ENCODE measurements at regions not wholly inside any gene's neighbourhood (a gene's known extent, or its start where the extent isn't known, plus 50 kb on each side); places are given as distances from the start of the nearest gene placed in this dataset.
A peak's percentile ranks its signal among the peaks of the same experiment; 100 is the strongest.

DNA sequence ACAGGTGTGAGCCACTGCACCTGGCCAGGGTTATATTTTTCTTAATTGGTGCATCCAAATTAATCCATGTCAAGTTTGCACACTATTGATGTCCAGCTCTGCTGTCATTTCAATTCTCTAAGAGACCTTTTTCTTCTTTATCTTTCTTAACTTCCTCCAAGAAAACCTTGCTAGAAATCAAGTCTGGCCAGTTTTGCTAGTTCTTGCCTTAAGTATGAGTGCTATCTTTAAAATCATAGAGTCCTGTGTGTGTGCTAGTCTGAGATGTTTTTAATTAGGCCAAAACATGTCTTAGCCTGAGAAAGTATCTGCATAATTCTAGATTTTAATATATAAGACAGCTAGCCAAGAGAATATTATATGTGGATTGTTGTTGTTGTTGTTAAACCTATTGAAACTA, 56.2 kb upstream of the SLC39A10 start (continued):
- TF ChIP-seq CREB1 (CRISPR knock-in tag; IDR thresholded peaks at IDR 0.05) (no peak), HMGA2 (CRISPR knock-in tag; IDR thresholded peaks at IDR 0.05) (no peak), NFE2L1 (CRISPR knock-in tag; IDR thresholded peaks at IDR 0.05) (no peak), TEAD1 (CRISPR knock-in tag; IDR thresholded peaks at IDR 0.05) (no peak)
- TF ChIP-seq, protein P1, sequence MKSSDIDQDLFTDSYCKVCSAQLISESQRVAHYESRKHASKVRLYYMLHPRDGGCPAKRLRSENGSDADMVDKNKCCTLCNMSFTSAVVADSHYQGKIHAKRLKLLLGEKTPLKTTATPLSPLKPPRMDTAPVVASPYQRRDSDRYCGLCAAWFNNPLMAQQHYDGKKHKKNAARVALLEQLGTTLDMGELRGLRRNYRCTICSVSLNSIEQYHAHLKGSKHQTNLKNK (CRISPR knock-in tag; IDR thresholded peaks at IDR 0.05), result no peak
- TF ChIP-seq, protein P2, sequence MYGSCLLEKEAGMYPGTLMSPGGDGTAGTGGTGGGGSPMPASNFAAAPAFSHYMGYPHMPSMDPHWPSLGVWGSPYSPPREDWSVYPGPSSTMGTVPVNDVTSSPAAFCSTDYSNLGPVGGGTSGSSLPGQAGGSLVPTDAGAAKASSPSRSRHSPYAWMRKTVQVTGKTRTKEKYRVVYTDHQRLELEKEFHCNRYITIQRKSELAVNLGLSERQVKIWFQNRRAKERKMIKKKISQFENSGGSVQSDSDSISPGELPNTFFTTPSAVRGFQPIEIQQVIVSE (CRISPR knock-in tag; IDR thresholded peaks at IDR 0.05; ENCODE audit: borderline replicate concordance), result no peak

DNA sequence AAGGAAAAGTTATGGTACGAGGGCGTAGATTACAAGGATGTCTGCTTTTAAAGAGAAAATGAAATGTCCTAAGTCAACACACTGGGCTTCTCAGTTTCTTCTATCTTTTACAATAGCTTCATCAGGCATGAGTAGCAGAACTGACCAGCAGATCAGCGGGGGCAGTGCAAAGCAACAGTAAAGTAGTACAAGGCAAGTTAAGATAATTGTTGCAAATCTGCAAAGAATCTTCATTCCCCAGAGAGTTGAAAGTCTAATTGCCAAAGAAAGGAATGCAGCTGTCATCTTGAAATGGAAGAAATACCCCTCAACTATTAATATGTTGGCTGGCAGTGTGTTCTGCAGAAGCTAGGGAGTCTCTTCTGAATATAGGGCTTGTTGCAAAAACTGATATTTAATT, 60.2 kb upstream of the SLC39A10 start:
- no peak for ATAC-seq
- TF ChIP-seq, protein P3, sequence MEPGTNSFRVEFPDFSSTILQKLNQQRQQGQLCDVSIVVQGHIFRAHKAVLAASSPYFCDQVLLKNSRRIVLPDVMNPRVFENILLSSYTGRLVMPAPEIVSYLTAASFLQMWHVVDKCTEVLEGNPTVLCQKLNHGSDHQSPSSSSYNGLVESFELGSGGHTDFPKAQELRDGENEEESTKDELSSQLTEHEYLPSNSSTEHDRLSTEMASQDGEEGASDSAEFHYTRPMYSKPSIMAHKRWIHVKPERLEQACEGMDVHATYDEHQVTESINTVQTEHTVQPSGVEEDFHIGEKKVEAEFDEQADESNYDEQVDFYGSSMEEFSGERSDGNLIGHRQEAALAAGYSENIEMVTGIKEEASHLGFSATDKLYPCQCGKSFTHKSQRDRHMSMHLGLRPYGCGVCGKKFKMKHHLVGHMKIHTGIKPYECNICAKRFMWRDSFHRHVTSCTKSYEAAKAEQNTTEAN (CRISPR knock-in tag; IDR thresholded peaks at IDR 0.05), result no peak
- TF ChIP-seq FOXK1 (CRISPR knock-in tag; IDR thresholded peaks at IDR 0.05) (no peak), CREB1 (CRISPR knock-in tag; IDR thresholded peaks at IDR 0.05) (no peak), ZNF138 (CRISPR knock-in tag; conservative IDR thresholded peaks at IDR 0.05) (no peak)
- TF ChIP-seq, protein P4, sequence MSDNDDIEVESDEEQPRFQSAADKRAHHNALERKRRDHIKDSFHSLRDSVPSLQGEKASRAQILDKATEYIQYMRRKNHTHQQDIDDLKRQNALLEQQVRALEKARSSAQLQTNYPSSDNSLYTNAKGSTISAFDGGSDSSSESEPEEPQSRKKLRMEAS (CRISPR knock-in tag; IDR thresholded peaks at IDR 0.05), result no peak
- TF ChIP-seq, protein P5, sequence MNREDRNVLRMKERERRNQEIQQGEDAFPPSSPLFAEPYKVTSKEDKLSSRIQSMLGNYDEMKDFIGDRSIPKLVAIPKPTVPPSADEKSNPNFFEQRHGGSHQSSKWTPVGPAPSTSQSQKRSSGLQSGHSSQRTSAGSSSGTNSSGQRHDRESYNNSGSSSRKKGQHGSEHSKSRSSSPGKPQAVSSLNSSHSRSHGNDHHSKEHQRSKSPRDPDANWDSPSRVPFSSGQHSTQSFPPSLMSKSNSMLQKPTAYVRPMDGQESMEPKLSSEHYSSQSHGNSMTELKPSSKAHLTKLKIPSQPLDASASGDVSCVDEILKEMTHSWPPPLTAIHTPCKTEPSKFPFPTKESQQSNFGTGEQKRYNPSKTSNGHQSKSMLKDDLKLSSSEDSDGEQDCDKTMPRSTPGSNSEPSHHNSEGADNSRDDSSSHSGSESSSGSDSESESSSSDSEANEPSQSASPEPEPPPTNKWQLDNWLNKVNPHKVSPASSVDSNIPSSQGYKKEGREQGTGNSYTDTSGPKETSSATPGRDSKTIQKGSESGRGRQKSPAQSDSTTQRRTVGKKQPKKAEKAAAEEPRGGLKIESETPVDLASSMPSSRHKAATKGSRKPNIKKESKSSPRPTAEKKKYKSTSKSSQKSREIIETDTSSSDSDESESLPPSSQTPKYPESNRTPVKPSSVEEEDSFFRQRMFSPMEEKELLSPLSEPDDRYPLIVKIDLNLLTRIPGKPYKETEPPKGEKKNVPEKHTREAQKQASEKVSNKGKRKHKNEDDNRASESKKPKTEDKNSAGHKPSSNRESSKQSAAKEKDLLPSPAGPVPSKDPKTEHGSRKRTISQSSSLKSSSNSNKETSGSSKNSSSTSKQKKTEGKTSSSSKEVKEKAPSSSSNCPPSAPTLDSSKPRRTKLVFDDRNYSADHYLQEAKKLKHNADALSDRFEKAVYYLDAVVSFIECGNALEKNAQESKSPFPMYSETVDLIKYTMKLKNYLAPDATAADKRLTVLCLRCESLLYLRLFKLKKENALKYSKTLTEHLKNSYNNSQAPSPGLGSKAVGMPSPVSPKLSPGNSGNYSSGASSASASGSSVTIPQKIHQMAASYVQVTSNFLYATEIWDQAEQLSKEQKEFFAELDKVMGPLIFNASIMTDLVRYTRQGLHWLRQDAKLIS (CRISPR knock-in tag; IDR thresholded peaks at IDR 0.05; ENCODE audit: borderline replicate concordance), result no peak
- TF ChIP-seq, protein P6, sequence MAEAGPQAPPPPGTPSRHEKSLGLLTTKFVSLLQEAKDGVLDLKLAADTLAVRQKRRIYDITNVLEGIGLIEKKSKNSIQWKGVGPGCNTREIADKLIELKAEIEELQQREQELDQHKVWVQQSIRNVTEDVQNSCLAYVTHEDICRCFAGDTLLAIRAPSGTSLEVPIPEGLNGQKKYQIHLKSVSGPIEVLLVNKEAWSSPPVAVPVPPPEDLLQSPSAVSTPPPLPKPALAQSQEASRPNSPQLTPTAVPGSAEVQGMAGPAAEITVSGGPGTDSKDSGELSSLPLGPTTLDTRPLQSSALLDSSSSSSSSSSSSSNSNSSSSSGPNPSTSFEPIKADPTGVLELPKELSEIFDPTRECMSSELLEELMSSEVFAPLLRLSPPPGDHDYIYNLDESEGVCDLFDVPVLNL (CRISPR knock-in tag; IDR thresholded peaks at IDR 0.05; ENCODE audit: borderline replicate concordance, low read depth), result no peak
- Mint-ChIP-seq H3K4me3 (no peak overlapping the region), H3K27me3 (ENCODE audit: low read depth) (no peaks in the 10 kb centered on the region), H3K4me1 (peaks cover 83% of the 10 kb centered on the region), H3K27ac (peak overlapping the region; percentile 7; the same call in 1 of the 2 replicates), H3K9me3 (no peaks in the 10 kb centered on the region), H3K36me3 (peaks cover 3% of the 10 kb centered on the region)
- no peak for DNase-seq (ENCODE audit: low spot score)
- ChIA-PET POLR2A (no interaction called here), CTCF (interaction anchor here (0.6 kb wide), 2 partner anchors 54 to 504 kb away, joined by 3 to 4 read pairs; no protein-coding TSS in a partner anchor)

DNA sequence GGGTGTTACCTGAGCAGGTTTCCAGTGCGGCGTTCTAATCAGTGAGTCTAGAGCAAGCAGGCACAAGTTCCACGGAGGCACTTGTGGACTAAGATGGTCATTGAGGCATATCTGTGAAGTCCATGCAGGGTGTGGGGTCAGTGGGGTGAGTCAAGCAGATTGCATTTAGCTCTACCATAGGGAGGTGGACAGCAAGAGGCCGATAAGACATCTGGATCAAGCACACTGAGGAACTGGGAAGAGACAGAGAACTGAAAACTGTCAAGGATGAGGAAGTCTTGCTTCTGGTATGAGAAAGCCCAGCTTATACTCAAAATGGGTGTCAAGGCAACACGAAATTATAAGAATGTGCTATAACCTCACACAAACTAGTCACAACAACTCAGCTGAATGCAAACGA, 61.2 kb upstream of the SLC39A10 start:
- H3K4me1 Mint-ChIP-seq, result peaks cover 77% of the 10 kb centered on the region
- ChIA-PET CTCF (no interaction called here), POLR2A (interaction anchor here (0.5 kb wide), 1 partner anchor 176 kb away, joined by 3 read pairs; no protein-coding TSS in a partner anchor)
- H3K4me3 Mint-ChIP-seq, result no peak overlapping the region
- ATAC-seq (no peak), DNase-seq (ENCODE audit: low spot score) (no peak)
- H3K9me3 Mint-ChIP-seq, result no peaks in the 10 kb centered on the region
- H3K36me3 Mint-ChIP-seq, result peaks cover 3% of the 10 kb centered on the region
- no peak overlapping the region for H3K27ac Mint-ChIP-seq
- no peaks in the 10 kb centered on the region for H3K27me3 Mint-ChIP-seq (ENCODE audit: low read depth)
- TF ChIP-seq TEAD1 (CRISPR knock-in tag; IDR thresholded peaks at IDR 0.05), result no peak
- TF ChIP-seq MXD4 (CRISPR knock-in tag; IDR thresholded peaks at IDR 0.05; ENCODE audit: borderline replicate concordance), result no peak
- TF ChIP-seq, protein P7, sequence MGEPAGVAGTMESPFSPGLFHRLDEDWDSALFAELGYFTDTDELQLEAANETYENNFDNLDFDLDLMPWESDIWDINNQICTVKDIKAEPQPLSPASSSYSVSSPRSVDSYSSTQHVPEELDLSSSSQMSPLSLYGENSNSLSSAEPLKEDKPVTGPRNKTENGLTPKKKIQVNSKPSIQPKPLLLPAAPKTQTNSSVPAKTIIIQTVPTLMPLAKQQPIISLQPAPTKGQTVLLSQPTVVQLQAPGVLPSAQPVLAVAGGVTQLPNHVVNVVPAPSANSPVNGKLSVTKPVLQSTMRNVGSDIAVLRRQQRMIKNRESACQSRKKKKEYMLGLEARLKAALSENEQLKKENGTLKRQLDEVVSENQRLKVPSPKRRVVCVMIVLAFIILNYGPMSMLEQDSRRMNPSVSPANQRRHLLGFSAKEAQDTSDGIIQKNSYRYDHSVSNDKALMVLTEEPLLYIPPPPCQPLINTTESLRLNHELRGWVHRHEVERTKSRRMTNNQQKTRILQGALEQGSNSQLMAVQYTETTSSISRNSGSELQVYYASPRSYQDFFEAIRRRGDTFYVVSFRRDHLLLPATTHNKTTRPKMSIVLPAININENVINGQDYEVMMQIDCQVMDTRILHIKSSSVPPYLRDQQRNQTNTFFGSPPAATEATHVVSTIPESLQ (CRISPR knock-in tag; IDR thresholded peaks at IDR 0.05), result no peak
- TF ChIP-seq MYBL2 (CRISPR knock-in tag; IDR thresholded peaks at IDR 0.05), result no peak
- TF ChIP-seq ZNF121 (CRISPR knock-in tag; IDR thresholded peaks at IDR 0.05), result no peak
- no peak for TF ChIP-seq ZNF671 (CRISPR knock-in tag; IDR thresholded peaks at IDR 0.05)
- TF ChIP-seq, protein P8, sequence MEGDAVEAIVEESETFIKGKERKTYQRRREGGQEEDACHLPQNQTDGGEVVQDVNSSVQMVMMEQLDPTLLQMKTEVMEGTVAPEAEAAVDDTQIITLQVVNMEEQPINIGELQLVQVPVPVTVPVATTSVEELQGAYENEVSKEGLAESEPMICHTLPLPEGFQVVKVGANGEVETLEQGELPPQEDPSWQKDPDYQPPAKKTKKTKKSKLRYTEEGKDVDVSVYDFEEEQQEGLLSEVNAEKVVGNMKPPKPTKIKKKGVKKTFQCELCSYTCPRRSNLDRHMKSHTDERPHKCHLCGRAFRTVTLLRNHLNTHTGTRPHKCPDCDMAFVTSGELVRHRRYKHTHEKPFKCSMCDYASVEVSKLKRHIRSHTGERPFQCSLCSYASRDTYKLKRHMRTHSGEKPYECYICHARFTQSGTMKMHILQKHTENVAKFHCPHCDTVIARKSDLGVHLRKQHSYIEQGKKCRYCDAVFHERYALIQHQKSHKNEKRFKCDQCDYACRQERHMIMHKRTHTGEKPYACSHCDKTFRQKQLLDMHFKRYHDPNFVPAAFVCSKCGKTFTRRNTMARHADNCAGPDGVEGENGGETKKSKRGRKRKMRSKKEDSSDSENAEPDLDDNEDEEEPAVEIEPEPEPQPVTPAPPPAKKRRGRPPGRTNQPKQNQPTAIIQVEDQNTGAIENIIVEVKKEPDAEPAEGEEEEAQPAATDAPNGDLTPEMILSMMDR (IDR thresholded peaks at IDR 0.05), result no peak

All from WTC11 (cell line).